ENCODE measurements at regions not wholly inside any gene's neighbourhood (a gene's known extent, or its start where the extent isn't known, plus 50 kb on each side); places are given as distances from the start of the nearest gene placed in this dataset.

- 92 to 97% (median 94%) methylated on average over 2 of the region's 2 CpGs for WGBS, 4 donors
- no peaks in the 10 kb centered on the region for H3K9me3 ChIP-seq
- H3K27ac ChIP-seq, result no peak overlapping the region
- no peak overlapping the region for H3K4me3 ChIP-seq
- H3K4me1 ChIP-seq, result peaks cover 0 to 18% (median 0%) of the 10 kb centered on the region in 12 donors
- ATAC-seq (no peak), DNase-seq (no peak)
- H3K36me3 ChIP-seq, result no peaks in the 10 kb centered on the region
- TF ChIP-seq POLR2A (IDR thresholded peaks at IDR 0.05), result no peak
- no peak for TF ChIP-seq CTCF (IDR thresholded peaks at IDR 0.05)
- H3K27me3 ChIP-seq, result no peaks in the 10 kb centered on the region
- intact Hi-C loops (cut with DNase I), result no loop called here
Measured at GRCh38 chr5:125203912-125204311, 457.5 kb upstream of the ZNF608 start.

GRCh38 chr5:125205601-125206225 is 459.3 kb upstream of the ZNF608 start:
- no peak for DNase-seq
- Histone ChIP-seq H3K27me3 (no peaks in the 10 kb centered on the region), H3K9me3 (no peaks in the 10 kb centered on the region), H3K36me3 (no peaks in the 10 kb centered on the region), H3K4me1 (peaks cover 0 to 3% (median 0%) of the 10 kb centered on the region in 12 donors), H3K4me3 (no peak overlapping the region), H3K27ac (no peak overlapping the region)
- intact Hi-C loops (cut with DNase I), result no loop called here
- ATAC-seq, result no peak
- 78 to 91% (median 89%) methylated on average over 6 of the region's 6 CpGs for WGBS, 4 donors
- TF ChIP-seq CTCF (IDR thresholded peaks at IDR 0.05) (no peak), POLR2A (IDR thresholded peaks at IDR 0.05) (no peak)

GRCh38 chr5:125207856-125208255 is 461.4 kb upstream of the ZNF608 start:
- no peak for ATAC-seq

GRCh38 chr5:125209650-125210049 is 463.2 kb upstream of the ZNF608 start:
- intact Hi-C loops (cut with DNase I), result no loop called here
- H3K4me1 ChIP-seq, result no peaks in the 10 kb centered on the region
- H3K27ac ChIP-seq, result no peak overlapping the region
- ATAC-seq (peak in 3 of 4 donors; percentile 36 to 56 (median 45)), DNase-seq (no peak)
- no peaks in the 10 kb centered on the region for H3K36me3 ChIP-seq
- no peak overlapping the region for H3K4me3 ChIP-seq
- 67 to 80% (median 75%) methylated on average over 2 of the region's 2 CpGs for WGBS, 4 donors
- peaks cover 0 to 4% (median 0%) of the 10 kb centered on the region in 12 donors for H3K9me3 ChIP-seq
- TF ChIP-seq POLR2A (IDR thresholded peaks at IDR 0.05) (no peak), CTCF (IDR thresholded peaks at IDR 0.05) (no peak)
- H3K27me3 ChIP-seq, result no peaks in the 10 kb centered on the region

More at GRCh38 chr5:125207856-125208255, 461.4 kb upstream of the ZNF608 start:
- Histone ChIP-seq H3K27ac (no peak overlapping the region), H3K36me3 (no peaks in the 10 kb centered on the region), H3K4me3 (no peak overlapping the region), H3K4me1 (peaks cover 0 to 2% (median 0%) of the 10 kb centered on the region in 12 donors), H3K27me3 (no peaks in the 10 kb centered on the region), H3K9me3 (no peaks in the 10 kb centered on the region)
- DNase-seq, result no peak
- intact Hi-C loops (cut with DNase I), result no loop called here
- TF ChIP-seq CTCF (IDR thresholded peaks at IDR 0.05) (no peak), POLR2A (IDR thresholded peaks at IDR 0.05) (no peak)
